NB4 (cell line): ENCODE measurements at regions not wholly inside any gene's neighbourhood (a gene's known extent, or its start where the extent isn't known, plus 50 kb on each side); places are given as distances from the start of the nearest gene placed in this dataset.

Experiments
- POLR2A ChIP-seq: IDR thresholded peaks from 2 replicates; pipeline ENCODE4 v1.6.1; 2011; ENCODE audit warnings: mild to moderate bottlenecking; ENCODE audit not compliant: insufficient read length; ENCODE audit errors: extremely low read depth
- TF ChIP-seq, protein P1 (sequence below): IDR thresholded peaks from one replicate; pipeline ENCODE4 v1.5.1; 2012; ENCODE audit warnings: low read depth, low read length

DNA sequence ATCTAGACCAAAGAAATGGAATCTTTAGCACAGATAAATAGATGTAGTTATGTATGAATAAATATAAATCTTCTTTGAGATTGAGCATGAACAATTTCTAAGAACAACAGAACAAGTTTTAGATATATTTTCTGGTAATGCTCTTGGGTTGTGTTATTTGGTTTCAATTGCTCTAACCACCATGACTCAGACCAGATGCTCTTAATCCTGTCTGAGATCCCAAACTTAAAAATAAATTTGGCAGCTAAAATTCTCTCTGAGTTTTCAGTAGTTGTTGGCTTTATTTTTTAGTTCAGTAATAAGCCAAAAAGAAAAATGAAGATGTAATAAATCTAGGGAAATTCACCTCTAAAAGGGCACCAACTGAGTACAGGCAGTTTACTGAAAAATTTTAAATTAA is 1693.4 kb downstream of the NCAM2 start:
- TF ChIP-seq POLR2A, result no peak
- TF ChIP-seq, protein P1, sequence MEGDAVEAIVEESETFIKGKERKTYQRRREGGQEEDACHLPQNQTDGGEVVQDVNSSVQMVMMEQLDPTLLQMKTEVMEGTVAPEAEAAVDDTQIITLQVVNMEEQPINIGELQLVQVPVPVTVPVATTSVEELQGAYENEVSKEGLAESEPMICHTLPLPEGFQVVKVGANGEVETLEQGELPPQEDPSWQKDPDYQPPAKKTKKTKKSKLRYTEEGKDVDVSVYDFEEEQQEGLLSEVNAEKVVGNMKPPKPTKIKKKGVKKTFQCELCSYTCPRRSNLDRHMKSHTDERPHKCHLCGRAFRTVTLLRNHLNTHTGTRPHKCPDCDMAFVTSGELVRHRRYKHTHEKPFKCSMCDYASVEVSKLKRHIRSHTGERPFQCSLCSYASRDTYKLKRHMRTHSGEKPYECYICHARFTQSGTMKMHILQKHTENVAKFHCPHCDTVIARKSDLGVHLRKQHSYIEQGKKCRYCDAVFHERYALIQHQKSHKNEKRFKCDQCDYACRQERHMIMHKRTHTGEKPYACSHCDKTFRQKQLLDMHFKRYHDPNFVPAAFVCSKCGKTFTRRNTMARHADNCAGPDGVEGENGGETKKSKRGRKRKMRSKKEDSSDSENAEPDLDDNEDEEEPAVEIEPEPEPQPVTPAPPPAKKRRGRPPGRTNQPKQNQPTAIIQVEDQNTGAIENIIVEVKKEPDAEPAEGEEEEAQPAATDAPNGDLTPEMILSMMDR, result no peak
